ENCODE measurements at regions not wholly inside any gene's neighbourhood (a gene's known extent, or its start where the extent isn't known, plus 50 kb on each side); places are given as distances from the start of the nearest gene placed in this dataset.

DNA sequence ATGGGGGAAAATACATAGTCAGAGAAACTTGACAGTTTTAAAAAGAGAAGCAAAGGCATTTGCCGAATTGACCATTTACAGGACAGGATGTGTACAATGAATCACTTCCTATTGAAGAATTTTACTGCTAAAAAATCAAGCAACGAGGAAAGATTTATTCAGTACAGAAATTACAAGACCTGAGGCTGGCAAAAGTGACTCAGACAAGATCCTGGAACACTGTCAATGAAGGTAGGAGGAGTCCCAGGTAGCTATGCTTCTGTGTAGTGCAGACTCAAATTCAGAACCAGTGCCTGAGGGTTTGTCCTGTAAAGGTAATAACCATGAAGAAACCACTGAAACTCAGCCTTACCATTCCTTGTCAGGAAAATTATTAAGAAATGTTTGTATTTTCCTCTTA lies 120.9 kb downstream of the ZMAT3 start:
- no peak for TF ChIP-seq CTCF (IDR thresholded peaks at IDR 0.05)
- no peak for TF ChIP-seq POLR2A (IDR thresholded peaks at IDR 0.05)

Data from transverse colon (tissue), 3 donors.